ENCODE measurements at regions not wholly inside any gene's neighbourhood (a gene's known extent, or its start where the extent isn't known, plus 50 kb on each side); places are given as distances from the start of the nearest gene placed in this dataset.
"Not testable (repeated sequence)": the region's sequence is repeated elsewhere in the genome, so short reads cannot be mapped to it uniquely, and the experiment has no call there.

DNA sequence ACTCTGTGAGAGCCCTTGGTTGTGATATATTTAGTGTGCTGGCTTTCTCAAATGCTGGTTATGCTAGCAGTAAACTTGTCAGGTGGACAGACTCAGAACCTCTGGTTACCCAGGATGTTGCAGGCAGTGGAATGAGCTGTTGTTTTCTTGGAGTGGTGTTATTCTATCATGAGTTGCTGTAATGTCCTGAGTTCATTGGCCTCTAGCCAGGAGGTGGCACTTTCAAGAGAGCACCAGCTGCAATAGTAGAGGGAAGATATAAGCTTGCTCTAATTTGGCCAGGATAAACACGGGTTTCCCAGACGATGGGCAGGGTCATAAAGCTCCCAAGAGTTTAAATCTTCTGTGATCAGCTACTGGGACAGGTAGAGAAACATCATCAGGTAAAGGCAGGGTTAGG is 95.0 kb upstream of the UBQLN2 start:
- H3K4me3 ChIP-seq (ENCODE audit: low read depth, low read length) = no peak overlapping the region
- no peak for DNase-seq (ENCODE audit: low read depth)
- TF ChIP-seq, protein P1, sequence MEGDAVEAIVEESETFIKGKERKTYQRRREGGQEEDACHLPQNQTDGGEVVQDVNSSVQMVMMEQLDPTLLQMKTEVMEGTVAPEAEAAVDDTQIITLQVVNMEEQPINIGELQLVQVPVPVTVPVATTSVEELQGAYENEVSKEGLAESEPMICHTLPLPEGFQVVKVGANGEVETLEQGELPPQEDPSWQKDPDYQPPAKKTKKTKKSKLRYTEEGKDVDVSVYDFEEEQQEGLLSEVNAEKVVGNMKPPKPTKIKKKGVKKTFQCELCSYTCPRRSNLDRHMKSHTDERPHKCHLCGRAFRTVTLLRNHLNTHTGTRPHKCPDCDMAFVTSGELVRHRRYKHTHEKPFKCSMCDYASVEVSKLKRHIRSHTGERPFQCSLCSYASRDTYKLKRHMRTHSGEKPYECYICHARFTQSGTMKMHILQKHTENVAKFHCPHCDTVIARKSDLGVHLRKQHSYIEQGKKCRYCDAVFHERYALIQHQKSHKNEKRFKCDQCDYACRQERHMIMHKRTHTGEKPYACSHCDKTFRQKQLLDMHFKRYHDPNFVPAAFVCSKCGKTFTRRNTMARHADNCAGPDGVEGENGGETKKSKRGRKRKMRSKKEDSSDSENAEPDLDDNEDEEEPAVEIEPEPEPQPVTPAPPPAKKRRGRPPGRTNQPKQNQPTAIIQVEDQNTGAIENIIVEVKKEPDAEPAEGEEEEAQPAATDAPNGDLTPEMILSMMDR (IDR thresholded peaks at IDR 0.05; ENCODE audit: insufficient read depth, low read length) = no peak

- DNase-seq (ENCODE audit: low read depth); H3K4me3 ChIP-seq (ENCODE audit: low read depth, low read length): not testable (repeated sequence)
Observed at GRCh38 chrX:56494923-56495322, 68.5 kb upstream of the UBQLN2 start.

- DNase-seq (ENCODE audit: low read depth) = no peak
- TF ChIP-seq, protein P1 (IDR thresholded peaks at IDR 0.05; ENCODE audit: insufficient read depth, low read length) = no peak
- no peak overlapping the region for H3K4me3 ChIP-seq (ENCODE audit: low read depth, low read length)
Observed at GRCh38 chrX:56498756-56499155, 64.7 kb upstream of the UBQLN2 start.

- TF ChIP-seq, protein P1 (IDR thresholded peaks at IDR 0.05; ENCODE audit: insufficient read depth, low read length) = no peak
- DNase-seq (ENCODE audit: low read depth) = no peak
Observed at GRCh38 chrX:56499372-56499771, 64.1 kb upstream of the UBQLN2 start.

DNA sequence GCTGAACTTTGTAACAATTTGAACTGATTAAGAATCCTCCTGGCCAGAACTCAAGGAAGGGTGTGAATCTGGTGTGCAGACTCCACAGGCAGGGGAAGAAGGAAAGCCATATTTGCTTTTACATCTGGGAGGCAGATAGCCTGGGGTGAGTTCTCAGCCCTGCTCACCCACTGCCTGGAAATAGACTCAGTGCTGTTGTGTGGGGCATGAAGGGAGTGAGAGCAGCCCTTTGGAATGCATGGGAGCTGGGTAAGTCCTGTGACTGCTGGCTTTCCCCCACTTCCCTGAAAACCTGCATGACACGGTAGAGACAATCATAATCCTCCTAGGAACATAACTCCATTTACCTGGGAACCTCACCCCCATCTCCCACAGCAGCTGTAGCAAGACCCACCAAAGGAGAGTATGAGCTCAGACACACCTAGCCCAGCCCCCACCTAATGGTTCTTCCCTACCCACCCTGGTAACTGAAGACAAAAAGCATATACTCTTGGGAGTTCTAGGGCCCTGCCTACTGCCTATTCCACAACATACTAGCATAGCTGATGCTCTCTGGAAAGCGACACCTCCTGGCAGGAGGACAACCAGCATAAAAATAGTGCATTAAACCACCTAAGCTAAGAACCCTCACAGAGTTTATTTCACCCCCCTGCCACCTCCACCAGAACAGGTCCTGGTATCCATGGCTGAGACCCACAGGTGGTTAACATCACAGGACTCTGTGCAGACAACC is 59.3 kb upstream of the UBQLN2 start:
- H3K4me3 ChIP-seq (ENCODE audit: low read depth, low read length) = no peak overlapping the region
- no peak for DNase-seq (ENCODE audit: low read depth)
- TF ChIP-seq, protein P1 (IDR thresholded peaks at IDR 0.05; ENCODE audit: insufficient read depth, low read length) = no peak

More at GRCh38 chrX:56499372-56499771, 64.1 kb upstream of the UBQLN2 start:
- H3K4me3 ChIP-seq (ENCODE audit: low read depth, low read length) = no peak overlapping the region

- no peak for DNase-seq (ENCODE audit: low read depth)
- H3K4me3 ChIP-seq (ENCODE audit: low read depth, low read length) = no peak overlapping the region
- TF ChIP-seq, protein P1 (IDR thresholded peaks at IDR 0.05; ENCODE audit: insufficient read depth, low read length) = no peak
Observed at GRCh38 chrX:56505866-56506265, 57.6 kb upstream of the UBQLN2 start.

Data from fibroblast of the aortic adventitia (primary cell).